GM21360 (cell line): ENCODE measurements at regions not wholly inside any gene's neighbourhood (a gene's known extent, or its start where the extent isn't known, plus 50 kb on each side); places are given as distances from the start of the nearest gene placed in this dataset.
"Not testable (repeated sequence)": the region's sequence is repeated elsewhere in the genome, so short reads cannot be mapped to it uniquely, and the experiment has no call there.

Experiments
- ATAC-seq: cut with Tn5 transposase; IDR thresholded peaks from one replicate; pipeline ENCODE4 v1.9.1; 2021; ENCODE audit warnings: mild to moderate bottlenecking, moderate library complexity; ENCODE audit not compliant: unreplicated experiment

- ATAC-seq, result no peak
Observed at GRCh38 chr7:142698429-142698828, 50.8 kb upstream of the PRSS1 start.

GRCh38 chr7:142697270-142697669 is 52.0 kb upstream of the PRSS1 start:
- ATAC-seq, result no peak

- no peak for ATAC-seq
Observed at GRCh38 chr7:142696456-142697179, 52.7 kb upstream of the PRSS1 start.

- no peak for ATAC-seq
Observed at GRCh38 chr7:142693911-142694310, 55.4 kb upstream of the PRSS1 start.

GRCh38 chr7:142690554-142691182 is 58.6 kb upstream of the PRSS1 start:
- ATAC-seq, result no peak

- ATAC-seq, result no peak
Observed at GRCh38 chr7:142689439-142690120, 59.7 kb upstream of the PRSS1 start.

- ATAC-seq, result no peak
Observed at GRCh38 chr7:142685877-142686508, 63.3 kb upstream of the PRSS1 start.

- no peak for ATAC-seq
Observed at GRCh38 chr7:142681314-142682092, 67.8 kb upstream of the PRSS1 start.

GRCh38 chr7:142671506-142671905 is 77.8 kb upstream of the PRSS1 start:
- ATAC-seq, result no peak

- ATAC-seq, result no peak
Observed at GRCh38 chr7:142670511-142670910, 78.8 kb upstream of the PRSS1 start.

- ATAC-seq, result no peak
Observed at GRCh38 chr7:142669074-142669654, 80.1 kb upstream of the PRSS1 start.

- ATAC-seq, result no peak
Observed at GRCh38 chr7:142668495-142668894, 80.8 kb upstream of the PRSS1 start.

- ATAC-seq, result no peak
Observed at GRCh38 chr7:142657376-142657775, 91.9 kb upstream of the PRSS1 start.

- no peak for ATAC-seq
Observed at GRCh38 chr7:142654398-142654797, 94.9 kb upstream of the PRSS1 start.

- no peak for ATAC-seq
Observed at GRCh38 chr7:142647749-142648148, 101.5 kb upstream of the PRSS1 start.

- no peak for ATAC-seq
Observed at GRCh38 chr7:142646386-142647140, 102.7 kb upstream of the PRSS1 start.

GRCh38 chr7:142645777-142646176 is 103.5 kb upstream of the PRSS1 start:
- no peak for ATAC-seq

- ATAC-seq, result no peak
Observed at GRCh38 chr7:142642316-142642715, 107.0 kb upstream of the PRSS1 start.

- not testable (repeated sequence) for ATAC-seq
Observed at GRCh38 chr7:142641252-142641651, 108.0 kb upstream of the PRSS1 start.

- ATAC-seq, result no peak
Observed at GRCh38 chr7:142638581-142638980, 110.7 kb upstream of the PRSS1 start.
